HEK293 (cell line): ENCODE measurements at regions not wholly inside any gene's neighbourhood (a gene's known extent, or its start where the extent isn't known, plus 50 kb on each side); places are given as distances from the start of the nearest gene placed in this dataset.

Experiments
- CTCF ChIA-PET: fragments of 350-600 bp; formaldehyde crosslinking; extraction: SDS; loops from one replicate; lab custom pipeline; 2021; ENCODE audit warnings: antibody characterized with exemption; lab: Yijun Ruan, JAX
- POLR2A ChIA-PET: fragments of 300-600 bp; formaldehyde crosslinking; extraction: SDS; loops from one replicate; lab custom pipeline; 2020; ENCODE audit warnings: antibody characterized with exemption, inconsistent platforms; lab: Yijun Ruan, JAX
- H3K27ac ChIP-seq: fragments of 200-500 bp; sonication (Bioruptor generic); 2 replicates; pipeline ENCODE4 v1.5.1; 2014; ENCODE audit warnings: low read depth, low read length, control low read depth, inconsistent platforms; ENCODE audit errors: extremely low read depth
- H3K36me3 ChIP-seq, 2 experiments: fragments of 200-500 bp in 1 of 2; sonication (Bioruptor generic) in 1 of 2; 1 replicate in 1 of 2; 2 replicates in 1 of 2; pipeline ENCODE4 v1.5.1; 2014 to 2017; ENCODE audit warnings: inconsistent platforms in 2 of 2, low read length in 2 of 2; ENCODE audit not compliant: control insufficient read depth in 2 of 2, insufficient read depth in 1 of 2
- H3K4me1 ChIP-seq: fragments of 200-500 bp; sonication (Bioruptor generic); 2 replicates; pipeline ENCODE4 v1.5.1; 2014; ENCODE audit warnings: mild to moderate bottlenecking, low read length, inconsistent platforms; ENCODE audit not compliant: control insufficient read depth, insufficient read depth
- H3K4me3 ChIP-seq: 2 replicates; pipeline ENCODE4 v1.5.1; 2011; ENCODE audit warnings: low read depth, mild to moderate bottlenecking, control low read depth, low read length, moderate library complexity
- H3K9me3 ChIP-seq: fragments of 200-500 bp; sonication (Bioruptor generic); 2 replicates; pipeline ENCODE4 v1.5.1; 2014; ENCODE audit warnings: low read depth, low read length, inconsistent platforms; ENCODE audit not compliant: control insufficient read depth, insufficient read depth
- EGR2 ChIP-seq: fragments of 450-650 bp; formaldehyde crosslinking; IDR thresholded peaks from 2 replicates; pipeline ENCODE4 v1.5.1; 2016; ENCODE audit warnings: low read depth, missing biosample characterization, missing genetic modification characterization
- GLIS1 ChIP-seq: fragments of 450-650 bp; formaldehyde crosslinking; IDR thresholded peaks from 2 replicates; pipeline ENCODE4 v1.5.1; 2016; ENCODE audit warnings: missing biosample characterization, missing genetic modification characterization
- KLF1 ChIP-seq: fragments of 450-650 bp; formaldehyde crosslinking; IDR thresholded peaks from 2 replicates; pipeline ENCODE4 v1.5.1; 2016; ENCODE audit warnings: missing biosample characterization, missing genetic modification characterization
- KLF8 ChIP-seq: fragments of 450-650 bp; formaldehyde crosslinking; IDR thresholded peaks from 2 replicates; pipeline ENCODE4 v1.5.1; 2016; ENCODE audit warnings: missing biosample characterization, missing genetic modification characterization
- PRDM6 ChIP-seq: fragments of 450-650 bp; formaldehyde crosslinking; IDR thresholded peaks from 2 replicates; pipeline ENCODE4 v1.5.1; 2017; ENCODE audit warnings: missing biosample characterization, missing genetic modification characterization
- SALL2 ChIP-seq: fragments of 450-650 bp; formaldehyde crosslinking; IDR thresholded peaks from 2 replicates; pipeline ENCODE4 v1.5.0; 2017; ENCODE audit warnings: missing biosample characterization, mild to moderate bottlenecking, missing genetic modification characterization, borderline replicate concordance
- ZBTB21 ChIP-seq: fragments of 450-650 bp; formaldehyde crosslinking; IDR thresholded peaks from 2 replicates; pipeline ENCODE4 v1.5.1; 2017; ENCODE audit warnings: missing biosample characterization, missing genetic modification characterization
- ZBTB6 ChIP-seq: fragments of 450-650 bp; formaldehyde crosslinking; IDR thresholded peaks from 2 replicates; pipeline ENCODE4 v1.5.1; 2017; ENCODE audit warnings: missing biosample characterization, missing genetic modification characterization
- ZBTB8A ChIP-seq: fragments of 450-650 bp; formaldehyde crosslinking; IDR thresholded peaks from 2 replicates; pipeline ENCODE4 v1.5.1; 2016; ENCODE audit warnings: missing biosample characterization, missing genetic modification characterization
- ZFP69B ChIP-seq: fragments of 450-650 bp; formaldehyde crosslinking; IDR thresholded peaks from 2 replicates; pipeline ENCODE4 v1.5.1; 2016; ENCODE audit warnings: missing biosample characterization, missing genetic modification characterization
- ZNF10 ChIP-seq: fragments of 450-650 bp; formaldehyde crosslinking; IDR thresholded peaks from 2 replicates; pipeline ENCODE4 v1.5.1; 2017; ENCODE audit warnings: missing biosample characterization, missing genetic modification characterization
- ZNF112 ChIP-seq: fragments of 450-650 bp; formaldehyde crosslinking; IDR thresholded peaks from 2 replicates; pipeline ENCODE4 v1.5.0; 2017; ENCODE audit warnings: missing biosample characterization, missing genetic modification characterization
- ZNF140 ChIP-seq: fragments of 450-650 bp; formaldehyde crosslinking; IDR thresholded peaks from 2 replicates; pipeline ENCODE4 v1.5.1; 2016; ENCODE audit warnings: missing biosample characterization, missing genetic modification characterization
- ZNF146 ChIP-seq: fragments of 450-650 bp; formaldehyde crosslinking; IDR thresholded peaks from 2 replicates; pipeline ENCODE4 v1.5.1; 2016; ENCODE audit warnings: missing biosample characterization, missing genetic modification characterization
- ZNF394 ChIP-seq: fragments of 450-650 bp; formaldehyde crosslinking; IDR thresholded peaks from 2 replicates; pipeline ENCODE4 v1.5.1; 2016; ENCODE audit warnings: missing biosample characterization, missing genetic modification characterization, mild to moderate bottlenecking, moderate library complexity, borderline replicate concordance
- ZNF404 ChIP-seq: fragments of 450-650 bp; formaldehyde crosslinking; IDR thresholded peaks from 2 replicates; pipeline ENCODE4 v1.5.1; 2017; ENCODE audit warnings: missing biosample characterization, missing genetic modification characterization
- ZNF549 ChIP-seq: fragments of 450-650 bp; IDR thresholded peaks from 2 replicates; pipeline ENCODE4 v1.5.1; 2018; ENCODE audit warnings: missing biosample characterization, missing genetic modification characterization, mild to moderate bottlenecking, inconsistent platforms, moderate library complexity
- ZNF555 ChIP-seq: fragments of 450-650 bp; formaldehyde crosslinking; conservative IDR thresholded peaks from 2 replicates; pipeline ENCODE4 v1.5.1; 2017; ENCODE audit warnings: missing biosample characterization, mild to moderate bottlenecking, missing genetic modification characterization, inconsistent platforms
- ZNF560 ChIP-seq: fragments of 450-650 bp; formaldehyde crosslinking; IDR thresholded peaks from 2 replicates; pipeline ENCODE4 v1.5.1; 2017; ENCODE audit warnings: missing biosample characterization, missing genetic modification characterization, borderline replicate concordance
- ZNF626 ChIP-seq: fragments of 450-650 bp; sonication (Bioruptor Pico); formaldehyde crosslinking; IDR thresholded peaks from 2 replicates; pipeline ENCODE4 v1.5.1; 2018; ENCODE audit warnings: missing biosample characterization, missing genetic modification characterization, inconsistent platforms
- ZNF677 ChIP-seq: fragments of 450-650 bp; IDR thresholded peaks from 2 replicates; pipeline ENCODE4 v1.5.0; 2018; ENCODE audit warnings: missing biosample characterization, mild to moderate bottlenecking, missing genetic modification characterization, moderate library complexity
- ZNF701 ChIP-seq: fragments of 450-650 bp; formaldehyde crosslinking; IDR thresholded peaks from 2 replicates; pipeline ENCODE4 v1.5.1; 2016; ENCODE audit warnings: missing biosample characterization, missing genetic modification characterization
- ZNF791 ChIP-seq: fragments of 450-650 bp; formaldehyde crosslinking; IDR thresholded peaks from 2 replicates; pipeline ENCODE4 v1.5.1; 2016; ENCODE audit warnings: missing biosample characterization, missing genetic modification characterization
- ZNF837 ChIP-seq: fragments of 450-650 bp; formaldehyde crosslinking; IDR thresholded peaks from 2 replicates; pipeline ENCODE4 v1.5.1; 2016; ENCODE audit warnings: missing biosample characterization, missing genetic modification characterization
- ZXDB ChIP-seq: fragments of 450-650 bp; formaldehyde crosslinking; IDR thresholded peaks from 2 replicates; pipeline ENCODE4 v1.5.1; 2016; ENCODE audit warnings: missing biosample characterization, missing genetic modification characterization
- TF ChIP-seq, protein P1 (sequence below): fragments of 450-650 bp; formaldehyde crosslinking; optimal IDR thresholded peaks from 2 replicates; pipeline ENCODE3; 2016; ENCODE audit warnings: missing biosample characterization, mild to moderate bottlenecking, missing genetic modification characterization
- TF ChIP-seq, protein P2 (sequence below): fragments of 450-650 bp; formaldehyde crosslinking; IDR thresholded peaks from 2 replicates; pipeline ENCODE4 v1.5.1; 2016; ENCODE audit warnings: missing biosample characterization, missing genetic modification characterization
- TF ChIP-seq, protein P3 (sequence below): fragments of 450-650 bp; formaldehyde crosslinking; IDR thresholded peaks from 2 replicates; pipeline ENCODE4 v1.5.1; 2016; ENCODE audit warnings: missing biosample characterization, missing genetic modification characterization

- ChIA-PET POLR2A (no interaction called here), CTCF (no interaction called here)
- TF ChIP-seq EGR2 (tag by site-specific recombination) (no peak), ZNF837 (tag by site-specific recombination) (no peak), ZNF791 (no peak), ZNF555 (no peak), ZNF404 (no peak), KLF8 (tag by site-specific recombination) (no peak), ZNF394 (tag by site-specific recombination) (no peak), PRDM6 (tag by site-specific recombination) (no peak), ZXDB (tag by site-specific recombination) (no peak), ZNF112 (tag by site-specific recombination) (no peak), ZNF626 (tag by site-specific recombination) (no peak), ZBTB21 (no peak), ZNF549 (tag by site-specific recombination) (no peak), ZBTB8A (tag by site-specific recombination) (no peak)
- TF ChIP-seq, protein P1, sequence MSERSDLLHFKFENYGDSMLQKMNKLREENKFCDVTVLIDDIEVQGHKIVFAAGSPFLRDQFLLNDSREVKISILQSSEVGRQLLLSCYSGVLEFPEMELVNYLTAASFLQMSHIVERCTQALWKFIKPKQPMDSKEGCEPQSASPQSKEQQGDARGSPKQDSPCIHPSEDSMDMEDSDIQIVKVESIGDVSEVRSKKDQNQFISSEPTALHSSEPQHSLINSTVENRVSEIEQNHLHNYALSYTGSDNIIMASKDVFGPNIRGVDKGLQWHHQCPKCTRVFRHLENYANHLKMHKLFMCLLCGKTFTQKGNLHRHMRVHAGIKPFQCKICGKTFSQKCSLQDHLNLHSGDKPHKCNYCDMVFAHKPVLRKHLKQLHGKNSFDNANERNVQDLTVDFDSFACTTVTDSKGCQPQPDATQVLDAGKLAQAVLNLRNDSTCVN (tag by site-specific recombination), result no peak
- Histone ChIP-seq H3K9me3 (no peaks in the 10 kb centered on the region), H3K4me1 (no peaks in the 10 kb centered on the region), H3K27ac (no peak overlapping the region), H3K4me3 (no peak overlapping the region), H3K36me3 (no peaks in the 10 kb centered on the region)
Observed at GRCh38 chr4:45750721-45751120, 373.1 kb downstream of the GABRG1 start.

DNA sequence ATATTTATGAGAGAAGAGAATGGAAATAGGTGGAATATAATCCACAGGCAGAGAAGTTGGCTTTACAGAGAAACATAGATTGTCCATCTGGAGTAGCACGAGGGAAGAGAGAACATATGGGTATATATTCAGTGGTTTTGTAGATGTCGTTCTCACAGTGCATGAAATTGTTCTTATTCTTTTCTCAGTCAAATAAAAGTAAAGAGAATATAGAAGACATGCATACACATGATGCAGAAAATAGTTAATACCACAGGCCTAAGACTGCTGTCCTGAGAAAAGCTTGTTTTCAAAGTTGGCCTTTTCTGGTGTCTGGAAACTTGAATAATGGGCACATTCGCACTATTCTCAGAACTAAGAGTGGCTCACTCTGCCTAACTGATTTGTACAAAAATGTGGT is 378.1 kb downstream of the GABRG1 start:
- CTCF ChIA-PET, result no interaction called here

DNA sequence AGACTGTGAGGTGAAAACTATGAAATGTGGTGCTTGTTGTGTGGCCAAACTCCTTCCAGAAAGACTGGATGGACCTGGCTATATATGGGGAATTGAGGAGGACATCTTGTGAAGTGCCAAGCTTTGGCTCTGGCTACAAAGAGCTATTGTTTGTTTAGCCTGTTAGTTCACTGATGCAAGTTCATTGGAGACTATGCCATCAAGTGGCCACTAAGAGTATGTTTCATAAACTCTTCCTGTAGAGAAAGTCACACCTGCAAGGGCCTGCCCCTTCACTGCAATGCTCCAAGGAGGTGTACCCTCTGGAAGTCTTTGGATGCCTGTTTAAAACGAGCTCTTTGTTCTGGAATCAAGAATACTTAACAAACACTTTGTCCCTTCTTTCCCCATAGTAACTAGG is 382.0 kb downstream of the GABRG1 start:
- ChIA-PET POLR2A (no interaction called here), CTCF (interaction anchor here (0.7 kb wide), 1 partner anchor 288 kb away, joined by 3 read pairs; no protein-coding TSS in a partner anchor)
- H3K4me3 ChIP-seq, result no peak overlapping the region
- H3K36me3 ChIP-seq, result no peaks in the 10 kb centered on the region
- H3K4me1 ChIP-seq, result no peaks in the 10 kb centered on the region
- H3K27ac ChIP-seq, result no peak overlapping the region
- H3K9me3 ChIP-seq, result no peaks in the 10 kb centered on the region
- TF ChIP-seq ZNF146 (tag by site-specific recombination) (no peak), ZNF677 (tag by site-specific recombination) (no peak), ZNF701 (tag by site-specific recombination) (no peak), ZNF140 (no peak), ZBTB6 (no peak), GLIS1 (tag by site-specific recombination) (no peak), ZFP69B (tag by site-specific recombination) (no peak)
- TF ChIP-seq, protein P2, sequence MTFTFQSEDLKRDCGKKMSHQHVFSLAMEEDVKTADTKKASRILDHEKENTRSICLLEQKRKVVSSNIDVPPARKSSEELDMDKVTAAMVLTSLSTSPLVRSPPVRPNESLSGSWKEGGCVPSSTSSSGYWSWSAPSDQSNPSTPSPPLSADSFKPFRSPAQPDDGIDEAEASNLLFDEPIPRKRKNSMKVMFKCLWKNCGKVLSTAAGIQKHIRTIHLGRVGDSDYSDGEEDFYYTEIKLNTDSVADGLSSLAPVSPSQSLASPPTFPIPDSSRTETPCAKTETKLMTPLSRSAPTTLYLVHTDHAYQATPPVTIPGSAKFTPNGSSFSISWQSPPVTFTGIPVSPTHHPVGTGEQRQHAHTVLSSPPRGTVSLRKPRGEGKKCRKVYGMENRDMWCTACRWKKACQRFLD (tag by site-specific recombination), result no peak
- TF ChIP-seq, protein P3, sequence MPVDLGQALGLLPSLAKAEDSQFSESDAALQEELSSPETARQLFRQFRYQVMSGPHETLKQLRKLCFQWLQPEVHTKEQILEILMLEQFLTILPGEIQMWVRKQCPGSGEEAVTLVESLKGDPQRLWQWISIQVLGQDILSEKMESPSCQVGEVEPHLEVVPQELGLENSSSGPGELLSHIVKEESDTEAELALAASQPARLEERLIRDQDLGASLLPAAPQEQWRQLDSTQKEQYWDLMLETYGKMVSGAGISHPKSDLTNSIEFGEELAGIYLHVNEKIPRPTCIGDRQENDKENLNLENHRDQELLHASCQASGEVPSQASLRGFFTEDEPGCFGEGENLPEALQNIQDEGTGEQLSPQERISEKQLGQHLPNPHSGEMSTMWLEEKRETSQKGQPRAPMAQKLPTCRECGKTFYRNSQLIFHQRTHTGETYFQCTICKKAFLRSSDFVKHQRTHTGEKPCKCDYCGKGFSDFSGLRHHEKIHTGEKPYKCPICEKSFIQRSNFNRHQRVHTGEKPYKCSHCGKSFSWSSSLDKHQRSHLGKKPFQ (tag by site-specific recombination), result no peak

More for the DNA sequence above, 378.1 kb downstream of the GABRG1 start:
- Histone ChIP-seq H3K36me3 (no peaks in the 10 kb centered on the region), H3K4me1 (no peaks in the 10 kb centered on the region), H3K27ac (no peak overlapping the region), H3K9me3 (no peaks in the 10 kb centered on the region), H3K4me3 (no peak overlapping the region)
- TF ChIP-seq SALL2 (tag by site-specific recombination) (no peak), ZNF10 (tag by site-specific recombination) (no peak), ZNF560 (no peak), KLF1 (tag by site-specific recombination) (no peak)
- POLR2A ChIA-PET, result no interaction called here
